Limb (tissue), 2 donors: ENCODE measurements at regions not wholly inside any gene's neighbourhood (a gene's known extent, or its start where the extent isn't known, plus 50 kb on each side); places are given as distances from the start of the nearest gene placed in this dataset.

Experiments used
- DNase-seq, 2 donors: peaks; one replicate each; pipeline ENCODE4 v3.0.0-alpha.2; 2016; ENCODE audit errors: extremely low spot score in 2 of 2

- DNase-seq, result no peak
These were observed 394.7 kb upstream of the CPEB2 start for GRCh38 chr4:14607578-14607977.

- DNase-seq, result no peak
These were observed 393.7 kb upstream of the CPEB2 start for GRCh38 chr4:14608630-14609029.

DNA sequence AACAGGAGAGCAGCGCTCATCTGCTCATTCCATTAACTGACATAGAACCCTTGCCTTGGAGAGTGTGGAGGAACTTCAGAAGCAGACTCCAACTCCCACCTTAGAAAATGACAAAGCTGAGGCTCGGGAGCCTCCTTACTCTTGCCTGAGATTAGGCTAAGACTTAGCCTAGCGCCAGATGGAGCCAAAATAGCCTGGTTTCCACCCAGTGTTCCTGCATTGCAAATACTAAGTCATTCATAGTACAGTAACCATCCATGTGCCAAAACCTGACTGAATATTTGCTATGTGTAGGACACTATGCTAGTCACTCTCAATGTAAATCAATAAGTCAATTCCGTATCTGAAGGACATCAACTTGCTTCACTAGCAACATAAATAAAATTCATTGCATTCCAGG is 387.4 kb upstream of the CPEB2 start:
- no peak for DNase-seq

DNA sequence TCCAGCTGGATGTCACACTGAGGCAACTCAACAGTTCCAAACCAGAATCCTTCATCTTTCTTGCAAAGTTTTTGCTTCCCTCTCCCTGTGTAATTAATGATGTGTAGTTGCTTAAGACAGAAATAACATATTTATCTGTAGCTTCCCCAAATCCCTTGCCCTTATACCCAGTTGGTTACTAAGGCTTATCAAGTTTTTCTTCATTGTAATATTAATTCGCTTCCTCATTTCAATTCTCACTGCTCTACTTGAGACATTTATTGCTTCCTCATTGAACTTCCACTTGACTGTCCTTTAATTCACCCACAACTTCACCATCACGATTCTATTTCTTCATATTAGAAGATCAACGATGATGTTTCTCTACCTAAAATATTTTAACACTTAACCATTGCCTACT is 386.6 kb upstream of the CPEB2 start:
- no peak for DNase-seq

GRCh38 chr4:14620567-14621141 is 381.6 kb upstream of the CPEB2 start:
- no peak for DNase-seq

DNA sequence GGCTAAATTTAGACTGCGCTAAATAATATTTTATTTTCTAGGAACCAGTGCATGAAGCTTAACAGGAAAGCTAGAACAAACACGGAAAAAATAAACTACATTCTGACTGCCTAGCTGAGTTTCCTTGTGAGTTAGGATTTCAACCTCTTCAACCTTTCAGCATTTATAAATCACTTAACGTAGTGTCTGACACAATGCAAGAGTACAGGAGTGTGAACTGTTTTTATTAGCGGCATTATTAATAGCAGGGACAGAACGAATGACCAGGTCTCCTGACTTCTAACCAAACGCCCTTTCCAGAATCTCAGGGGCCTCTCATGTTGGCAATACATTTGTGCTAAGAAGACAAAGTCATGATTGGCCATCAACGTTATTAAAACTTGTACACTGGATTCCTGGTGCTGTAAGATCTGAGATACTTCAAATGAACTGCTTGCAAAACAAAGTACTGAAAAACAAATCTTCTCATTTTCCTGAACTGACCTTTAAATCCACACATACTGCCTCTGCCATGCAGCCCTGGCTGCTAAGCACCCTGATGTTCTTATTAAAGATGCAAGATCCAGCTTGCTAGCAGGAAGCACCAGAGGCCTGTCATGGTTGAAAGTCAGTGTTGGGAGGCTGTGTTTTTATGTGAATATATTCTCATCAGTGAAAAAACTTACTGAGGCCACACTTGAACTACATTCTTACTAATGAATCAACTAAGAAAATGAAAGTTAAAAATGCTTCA is 380.4 kb upstream of the CPEB2 start:
- no peak for DNase-seq

GRCh38 chr4:14627038-14627437 is 375.2 kb upstream of the CPEB2 start:
- no peak for DNase-seq

GRCh38 chr4:14631806-14632440 is 370.4 kb upstream of the CPEB2 start:
- DNase-seq, result no peak

DNA sequence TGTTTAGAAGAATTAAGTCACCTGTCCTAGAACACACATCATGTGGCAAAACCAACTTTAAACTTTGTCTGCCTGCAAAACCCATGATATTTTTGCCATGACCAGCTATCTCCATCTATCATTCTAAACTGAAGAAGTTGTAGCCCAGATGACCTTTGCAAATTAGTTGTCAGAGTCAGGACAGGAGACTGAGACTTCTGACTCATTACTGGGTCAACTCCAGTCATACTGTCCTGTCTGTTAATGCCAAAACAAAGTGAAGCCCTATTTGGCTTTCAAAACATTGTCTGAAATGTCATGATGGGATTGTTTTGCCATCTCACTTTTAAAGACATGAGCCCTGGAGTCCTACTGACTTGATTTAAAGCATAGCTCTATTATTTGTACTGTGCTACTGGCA is 365.7 kb upstream of the CPEB2 start:
- no peak for DNase-seq

DNA sequence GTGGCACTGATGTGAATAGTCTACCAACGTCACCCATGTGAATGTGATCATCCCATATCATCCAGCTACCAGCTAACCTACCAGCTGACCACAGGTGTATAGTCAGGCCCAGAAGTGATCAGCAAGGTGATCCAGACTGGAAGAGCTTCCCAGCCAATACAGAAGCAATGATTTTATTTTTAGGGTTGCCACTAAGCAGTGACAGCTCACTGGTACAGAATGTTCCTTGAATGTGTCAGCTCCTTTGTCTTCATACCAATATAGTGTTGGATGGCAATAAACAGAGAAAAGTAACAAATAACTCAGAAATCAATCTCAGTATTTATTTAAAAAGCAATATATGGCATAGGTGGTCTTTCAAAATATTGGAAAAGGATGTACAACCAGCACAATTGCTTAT is 361.8 kb upstream of the CPEB2 start:
- no peak for DNase-seq

DNA sequence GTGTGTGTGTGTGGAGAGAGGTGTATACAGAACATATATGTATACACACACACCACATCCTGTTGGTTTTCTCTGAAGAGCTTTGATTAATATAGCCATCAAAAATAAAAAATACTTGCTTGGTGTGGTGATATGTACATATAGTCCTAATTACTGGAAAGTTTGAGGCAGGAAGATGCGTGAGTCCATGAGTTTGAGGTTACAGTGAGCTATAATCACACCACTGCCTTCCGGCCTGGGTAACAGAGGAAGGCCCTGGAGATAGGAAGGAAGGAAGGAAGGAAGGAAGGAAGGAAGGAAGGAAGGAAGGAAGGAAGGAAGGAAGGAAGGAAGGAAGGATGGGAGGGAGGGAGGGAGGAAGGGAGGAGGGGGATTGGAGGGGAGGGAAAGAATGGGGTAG is 360.4 kb upstream of the CPEB2 start:
- DNase-seq, result no peak

DNA sequence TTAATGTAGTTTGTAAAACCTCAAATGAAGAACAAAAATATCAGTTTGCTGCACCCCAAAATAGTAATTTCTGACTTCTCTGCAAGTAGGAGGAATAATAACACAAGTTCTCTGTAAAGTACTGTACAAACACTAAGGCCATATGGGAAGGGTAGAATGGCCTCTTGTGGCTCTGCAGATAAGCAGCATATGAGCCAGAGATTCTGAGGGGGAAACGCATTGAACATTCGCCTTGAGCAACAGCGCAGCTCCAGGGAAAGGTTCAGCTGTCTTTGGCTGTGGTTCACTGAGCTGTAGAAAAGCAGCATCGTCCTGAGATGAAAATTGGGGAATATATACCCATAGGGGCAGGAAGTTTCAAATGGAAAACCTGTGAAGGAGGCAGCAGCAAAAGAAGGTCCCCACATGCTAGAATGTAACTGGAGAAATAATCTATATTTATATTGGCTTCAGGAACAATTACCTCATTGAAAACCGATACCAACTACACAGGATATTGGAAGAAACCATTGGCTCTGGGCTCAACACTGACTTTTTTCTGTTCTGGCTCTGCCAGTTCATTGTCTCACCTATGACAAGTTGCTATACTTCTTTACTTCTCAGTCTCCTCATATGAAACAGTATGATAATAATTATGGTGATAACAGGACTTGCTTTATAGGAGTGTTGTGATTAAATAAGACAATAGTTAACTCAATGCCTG is 357.6 kb upstream of the CPEB2 start:
- no peak for DNase-seq

DNA sequence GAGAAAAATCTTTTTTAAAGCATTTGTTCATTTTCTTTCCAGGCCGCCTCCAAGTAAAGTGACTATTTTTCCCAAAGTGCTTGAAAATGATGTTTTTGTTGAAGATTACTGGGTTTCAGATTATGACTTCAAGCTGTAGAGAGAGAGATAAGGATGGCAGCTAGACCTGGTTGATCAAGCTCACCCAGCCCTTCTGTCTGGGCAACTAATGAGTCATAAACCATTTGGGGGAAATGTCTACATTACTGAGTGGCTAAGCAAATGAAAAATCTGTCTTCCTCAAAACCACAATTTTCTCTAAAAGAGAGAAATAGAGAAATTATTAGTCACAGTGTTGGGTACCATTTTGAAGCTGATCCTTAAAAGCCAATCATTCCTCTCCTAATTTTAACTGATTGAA is 355.4 kb upstream of the CPEB2 start:
- no peak for DNase-seq

- DNase-seq, result no peak
These were observed 352.2 kb upstream of the CPEB2 start for GRCh38 chr4:14650127-14650526.

DNA sequence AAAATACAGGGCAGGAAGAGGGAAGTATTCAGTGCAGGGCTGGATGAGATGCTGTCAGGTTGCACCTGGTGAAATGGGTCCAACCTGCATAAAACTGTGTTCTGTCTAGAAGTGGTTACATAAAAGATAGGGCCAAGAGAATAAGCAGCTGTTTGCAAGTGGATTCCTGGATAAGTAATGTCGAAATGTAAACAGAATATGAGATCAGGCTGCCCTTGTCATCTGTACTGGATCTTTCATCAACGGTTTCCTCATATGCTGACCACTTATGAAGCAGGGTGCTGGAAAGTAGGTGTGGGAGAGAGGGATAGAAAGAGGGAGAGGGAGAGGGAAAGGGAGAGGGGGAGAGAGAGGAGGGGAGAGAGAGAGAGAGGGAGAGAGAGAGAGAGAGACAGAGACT is 349.8 kb upstream of the CPEB2 start:
- DNase-seq, result no peak

DNA sequence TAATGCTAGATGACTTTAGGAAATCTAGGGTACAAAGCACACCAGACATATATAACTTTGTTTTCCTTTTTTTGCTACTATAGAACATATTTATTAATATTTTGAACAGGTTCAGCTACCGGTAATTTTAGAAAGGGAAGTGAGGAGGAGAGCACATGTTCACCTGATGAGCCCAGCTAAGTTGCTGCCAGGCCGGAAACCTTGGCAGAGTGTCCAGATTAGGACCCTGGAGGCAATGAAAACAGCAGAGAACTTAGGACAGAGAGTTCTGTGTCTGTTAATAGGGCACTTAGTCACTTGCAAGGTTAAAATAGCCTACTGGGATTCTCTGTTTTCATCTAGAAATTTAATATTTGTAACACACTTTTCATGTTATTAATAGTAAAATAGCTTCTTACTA is 348.9 kb upstream of the CPEB2 start:
- no peak for DNase-seq

- no peak for DNase-seq
These were observed 343.0 kb upstream of the CPEB2 start for GRCh38 chr4:14659286-14659685.

DNA sequence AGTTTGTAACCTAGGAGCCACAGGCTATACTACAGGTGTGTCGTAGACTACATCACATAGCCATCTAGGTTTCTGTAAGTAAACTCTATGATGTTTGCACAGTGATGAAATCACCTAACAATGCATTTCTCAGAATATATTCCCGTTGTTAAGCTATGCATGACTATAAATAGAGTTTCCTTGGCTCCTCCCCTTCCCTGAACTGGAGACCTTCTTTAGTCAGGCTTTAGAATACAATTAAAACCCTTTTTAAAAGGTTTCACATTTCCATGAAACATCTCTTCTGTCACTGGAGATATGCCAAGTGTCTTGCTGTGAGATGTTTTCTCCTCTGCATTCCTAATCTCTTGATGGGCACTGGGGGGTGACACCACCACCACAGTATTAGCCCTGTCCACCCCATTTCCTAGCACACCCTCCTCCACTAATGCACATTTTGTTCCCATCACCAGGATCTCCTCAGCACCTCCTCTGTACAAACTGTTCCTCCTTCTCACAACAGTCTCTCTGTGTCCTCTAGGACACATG is 334.6 kb upstream of the CPEB2 start:
- no peak for DNase-seq

DNA sequence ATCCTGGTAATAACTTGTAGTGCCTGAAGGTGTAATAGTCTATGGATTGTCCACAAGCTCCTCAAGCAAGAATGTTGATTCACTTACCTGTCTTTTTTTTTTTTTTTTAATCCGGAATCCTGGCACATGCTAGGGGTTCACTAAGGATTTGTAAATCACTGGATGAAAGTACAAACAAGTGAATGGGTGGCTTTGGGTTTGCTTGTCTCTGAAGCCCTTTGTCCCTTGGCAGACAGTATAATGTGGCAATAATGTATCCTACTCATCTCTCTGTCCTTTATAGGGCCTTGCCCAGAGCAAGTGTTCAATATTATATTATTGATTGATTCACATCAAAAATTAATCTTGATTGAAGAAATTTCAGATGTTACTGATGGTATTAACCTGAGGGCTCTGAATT is 334.0 kb upstream of the CPEB2 start:
- DNase-seq, result no peak

- no peak for DNase-seq
These were observed 332.9 kb upstream of the CPEB2 start for GRCh38 chr4:14669371-14669770.

- no peak for DNase-seq
These were observed 331.1 kb upstream of the CPEB2 start for GRCh38 chr4:14671146-14671545.

DNA sequence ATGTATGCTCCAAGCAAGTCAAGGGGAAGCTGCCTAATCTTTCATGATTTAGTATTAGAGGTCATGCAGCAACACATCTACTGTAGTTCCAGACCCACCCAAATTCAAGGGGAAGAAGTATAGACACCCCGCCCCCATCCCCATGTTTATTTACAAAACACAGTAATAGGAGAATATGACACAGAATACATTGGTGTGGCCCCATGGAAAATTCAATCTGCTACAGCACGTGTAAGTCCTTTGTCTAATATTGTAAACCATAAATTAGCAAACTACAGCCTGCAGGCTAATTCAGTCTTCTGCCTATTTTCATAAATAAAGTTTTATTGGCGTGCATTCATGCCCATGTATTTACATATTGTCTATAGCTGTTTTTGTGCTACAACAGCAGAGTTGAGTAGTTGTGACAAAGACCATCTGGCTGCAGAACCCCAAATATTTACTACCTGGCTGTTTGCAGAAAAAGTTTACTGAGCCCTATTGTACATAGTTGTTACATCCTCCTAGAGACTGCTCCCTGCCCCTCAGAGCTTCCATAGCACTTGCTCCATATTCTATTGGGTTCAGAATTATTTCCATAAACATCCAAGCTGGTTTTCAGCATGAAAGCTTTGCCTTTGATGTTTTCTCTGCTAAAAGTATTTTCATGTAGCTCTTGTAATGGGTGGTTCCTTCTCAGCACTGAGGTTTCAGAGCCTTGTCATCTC is 326.8 kb upstream of the CPEB2 start:
- DNase-seq, result no peak
